ENCODE measurements at regions not wholly inside any gene's neighbourhood (a gene's known extent, or its start where the extent isn't known, plus 50 kb on each side); places are given as distances from the start of the nearest gene placed in this dataset.
"Not testable (repeated sequence)": the region's sequence is repeated elsewhere in the genome, so short reads cannot be mapped to it uniquely, and the experiment has no call there.

GRCh38 chr10:4276151-4276550 is 491.1 kb upstream of the KLF6 start:
- Mint-ChIP-seq H3K27ac (ENCODE audit: unreplicated experiment) (no peak overlapping the region), H3K4me3 (ENCODE audit: low read depth, unreplicated experiment) (no peak overlapping the region), H3K9me3 (ENCODE audit: low read depth, unreplicated experiment) (no peaks in the 10 kb centered on the region), H3K27me3 (ENCODE audit: unreplicated experiment) (no peaks in the 10 kb centered on the region), H3K36me3 (ENCODE audit: insufficient read depth, unreplicated experiment) (peaks cover 5% of the 10 kb centered on the region), H3K4me1 (ENCODE audit: low read depth, unreplicated experiment) (peaks cover 26% of the 10 kb centered on the region)
- no peak for TF ChIP-seq CTCF (IDR thresholded peaks at IDR 0.05; ENCODE audit: unreplicated experiment)
- DNase-seq, result no peak
- BruUV-seq (replicated peaks), result no TSS peak
- CTCF ChIA-PET, result no interaction called here
- intact Hi-C loops (cut with micrococcal nuclease; ENCODE audit: unreplicated experiment), result no loop called here

- H3K9me3 Mint-ChIP-seq (ENCODE audit: low read depth, unreplicated experiment); H3K36me3 Mint-ChIP-seq (ENCODE audit: insufficient read depth, unreplicated experiment); H3K4me3 Mint-ChIP-seq (ENCODE audit: low read depth, unreplicated experiment); H3K27me3 Mint-ChIP-seq (ENCODE audit: unreplicated experiment); BruUV-seq (replicated peaks); intact Hi-C loops (cut with micrococcal nuclease; ENCODE audit: unreplicated experiment); CTCF ChIA-PET; DNase-seq; H3K27ac Mint-ChIP-seq (ENCODE audit: unreplicated experiment): not testable (repeated sequence)
- peaks cover 21% of the 10 kb centered on the region for H3K4me1 Mint-ChIP-seq (ENCODE audit: low read depth, unreplicated experiment)
These were observed 489.7 kb upstream of the KLF6 start for GRCh38 chr10:4274671-4275070.

- no peaks in the 10 kb centered on the region for H3K9me3 Mint-ChIP-seq (ENCODE audit: low read depth, unreplicated experiment)
- intact Hi-C loops (cut with micrococcal nuclease; ENCODE audit: unreplicated experiment), result no loop called here
- BruUV-seq (replicated peaks), result no TSS peak
- H3K4me3 Mint-ChIP-seq (ENCODE audit: low read depth, unreplicated experiment), result no peak overlapping the region
- DNase-seq, result no peak
- no peak for TF ChIP-seq CTCF (IDR thresholded peaks at IDR 0.05; ENCODE audit: unreplicated experiment)
- H3K4me1 Mint-ChIP-seq (ENCODE audit: low read depth, unreplicated experiment), result peaks cover 22% of the 10 kb centered on the region
- no peaks in the 10 kb centered on the region for H3K27me3 Mint-ChIP-seq (ENCODE audit: unreplicated experiment)
- CTCF ChIA-PET, result no interaction called here
- peaks cover 5% of the 10 kb centered on the region for H3K36me3 Mint-ChIP-seq (ENCODE audit: insufficient read depth, unreplicated experiment)
- no peak overlapping the region for H3K27ac Mint-ChIP-seq (ENCODE audit: unreplicated experiment)
These were observed 486.2 kb upstream of the KLF6 start for GRCh38 chr10:4271193-4271592.

- Mint-ChIP-seq H3K4me1 (ENCODE audit: low read depth, unreplicated experiment) (peaks cover 22% of the 10 kb centered on the region), H3K27me3 (ENCODE audit: unreplicated experiment) (no peaks in the 10 kb centered on the region), H3K36me3 (ENCODE audit: insufficient read depth, unreplicated experiment) (peaks cover 5% of the 10 kb centered on the region), H3K4me3 (ENCODE audit: low read depth, unreplicated experiment) (no peak overlapping the region), H3K27ac (ENCODE audit: unreplicated experiment) (no peak overlapping the region), H3K9me3 (ENCODE audit: low read depth, unreplicated experiment) (no peaks in the 10 kb centered on the region)
- no TSS peak for BruUV-seq (replicated peaks)
- no peak for DNase-seq
- CTCF ChIA-PET, result interaction anchor here (0.7 kb wide), 1 partner anchor 18 kb away, joined by 4 read pairs; no protein-coding TSS in a partner anchor
- intact Hi-C loops (cut with micrococcal nuclease; ENCODE audit: unreplicated experiment), result no loop called here
- no peak for TF ChIP-seq CTCF (IDR thresholded peaks at IDR 0.05; ENCODE audit: unreplicated experiment)
These were observed 485.1 kb upstream of the KLF6 start for GRCh38 chr10:4270116-4270515.

- intact Hi-C loops (cut with micrococcal nuclease; ENCODE audit: unreplicated experiment); DNase-seq; BruUV-seq (replicated peaks); H3K36me3 Mint-ChIP-seq (ENCODE audit: insufficient read depth, unreplicated experiment); H3K4me3 Mint-ChIP-seq (ENCODE audit: low read depth, unreplicated experiment); CTCF ChIA-PET; H3K27ac Mint-ChIP-seq (ENCODE audit: unreplicated experiment); H3K27me3 Mint-ChIP-seq (ENCODE audit: unreplicated experiment); H3K9me3 Mint-ChIP-seq (ENCODE audit: low read depth, unreplicated experiment): not testable (repeated sequence)
- peaks cover 27% of the 10 kb centered on the region for H3K4me1 Mint-ChIP-seq (ENCODE audit: low read depth, unreplicated experiment)
These were observed 483.5 kb upstream of the KLF6 start for GRCh38 chr10:4268490-4268889.

Measured in Calu3 (cell line).